GM21447 (cell line): ENCODE measurements at regions not wholly inside any gene's neighbourhood (a gene's known extent, or its start where the extent isn't known, plus 50 kb on each side); places are given as distances from the start of the nearest gene placed in this dataset.

Experiments
- ATAC-seq: cut with Tn5 transposase; IDR thresholded peaks from one replicate; pipeline ENCODE4 v1.9.1; 2021; ENCODE audit not compliant: unreplicated experiment

DNA sequence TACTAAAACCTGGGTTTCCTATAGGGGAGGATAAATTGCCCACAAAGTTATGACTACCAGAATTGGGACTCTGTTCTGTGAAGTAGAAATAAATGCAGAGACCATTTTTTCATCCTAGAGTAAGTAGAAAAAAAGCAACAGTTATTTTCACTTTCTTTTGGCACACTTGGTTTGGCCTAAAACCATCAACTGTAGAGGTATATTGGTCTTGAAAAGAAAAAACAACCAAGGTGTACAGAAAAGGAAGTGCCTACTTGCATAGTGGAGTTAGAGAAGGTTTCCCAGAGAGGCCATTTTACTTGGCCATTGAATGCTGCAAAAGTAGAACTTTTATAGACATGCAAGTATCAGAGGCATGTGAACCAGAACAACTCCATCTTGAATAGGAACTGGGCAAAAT lies 89.4 kb upstream of the TACR1 start:
- ATAC-seq = no peak

GRCh38 chr2:75287624-75288316 lies 88.5 kb upstream of the TACR1 start:
- ATAC-seq = peak; percentile 71

GRCh38 chr2:75284345-75284744 lies 85.0 kb upstream of the TACR1 start:
- no peak for ATAC-seq

GRCh38 chr2:75278821-75279379 lies 79.6 kb upstream of the TACR1 start:
- no peak for ATAC-seq

- no peak for ATAC-seq
Observed at GRCh38 chr2:75278314-75278713, 79.0 kb upstream of the TACR1 start.

GRCh38 chr2:75277111-75277510 lies 77.8 kb upstream of the TACR1 start:
- no peak for ATAC-seq

GRCh38 chr2:75276093-75277029 lies 77.0 kb upstream of the TACR1 start:
- no peak for ATAC-seq

DNA sequence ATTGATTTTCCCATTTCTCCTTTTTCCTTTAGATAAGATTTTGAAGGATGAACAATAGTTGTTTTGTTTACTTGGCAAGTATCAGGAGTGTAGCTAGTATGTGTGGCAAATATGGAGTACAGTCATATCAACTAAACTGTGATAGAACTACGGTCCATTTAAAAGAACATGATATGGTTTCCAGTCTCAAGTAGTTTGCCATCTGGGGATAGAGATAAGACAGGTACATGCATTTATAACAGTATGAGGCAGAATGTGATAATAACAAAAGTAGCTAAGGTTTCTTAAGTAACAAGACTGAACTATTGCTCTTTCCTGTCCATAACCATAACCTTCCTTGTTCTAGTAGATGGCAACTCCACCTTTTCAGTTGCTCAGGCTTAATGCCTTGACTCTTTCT lies 75.6 kb upstream of the TACR1 start:
- no peak for ATAC-seq

DNA sequence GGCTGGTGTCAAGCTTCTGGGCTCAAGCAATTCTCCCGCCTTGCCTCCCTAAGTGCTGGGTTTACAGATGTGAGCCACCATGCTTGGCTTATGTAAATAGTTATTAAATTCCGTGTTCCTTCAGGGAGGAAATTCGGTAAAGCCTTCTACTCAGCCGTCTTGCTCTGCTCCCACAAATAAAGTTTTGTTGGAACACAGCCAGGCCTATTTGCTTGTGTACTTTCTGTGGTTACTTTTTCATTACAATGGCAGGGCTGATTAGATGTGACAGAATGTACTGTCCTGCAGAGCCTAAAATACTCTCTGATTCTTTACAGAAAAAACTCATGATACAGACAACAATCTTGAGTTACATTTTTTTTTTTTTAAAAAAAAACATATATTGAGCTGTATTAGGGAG lies 68.8 kb upstream of the TACR1 start:
- no peak for ATAC-seq

GRCh38 chr2:75261923-75262322 lies 62.6 kb upstream of the TACR1 start:
- ATAC-seq = no peak

DNA sequence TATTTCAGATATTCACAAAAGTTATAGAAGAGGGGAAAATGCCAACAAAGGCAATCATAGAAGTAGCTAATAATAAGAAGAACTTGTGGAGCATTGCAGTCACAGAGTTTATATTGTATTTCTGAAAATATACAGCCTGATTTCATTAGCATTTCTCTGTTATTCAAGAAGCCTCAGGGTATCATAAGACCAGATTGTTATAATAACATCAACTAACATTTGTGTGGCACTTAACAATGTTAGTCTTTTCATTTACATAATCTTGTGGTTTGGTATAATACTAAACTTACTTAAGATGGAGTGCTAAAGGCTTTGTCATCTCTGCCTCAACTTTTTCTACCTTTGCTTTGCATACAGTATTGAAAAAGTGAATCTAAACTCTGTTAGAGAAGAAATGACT lies 61.6 kb upstream of the TACR1 start:
- ATAC-seq = no peak

DNA sequence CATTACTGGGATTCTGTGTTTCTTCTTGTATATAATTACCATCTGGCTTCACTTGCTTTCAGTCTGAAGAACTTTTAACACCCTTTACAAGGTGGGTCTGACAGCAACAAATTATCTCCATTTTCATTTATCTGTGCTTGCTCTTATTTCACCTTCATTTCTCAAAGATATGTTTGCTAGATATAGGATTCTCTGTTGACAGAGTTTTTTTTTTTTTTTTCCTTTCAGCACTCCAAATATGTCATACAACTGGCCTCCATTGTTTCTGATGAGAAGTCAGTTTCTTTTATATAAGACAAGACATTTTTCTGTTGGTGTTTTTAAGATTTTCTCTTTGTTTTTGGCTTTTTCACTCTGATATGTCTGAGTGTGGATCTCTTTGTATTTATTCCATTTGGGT lies 59.3 kb upstream of the TACR1 start:
- ATAC-seq = no peak

- ATAC-seq = no peak
Observed at GRCh38 chr2:75256485-75256884, 57.2 kb upstream of the TACR1 start.

DNA sequence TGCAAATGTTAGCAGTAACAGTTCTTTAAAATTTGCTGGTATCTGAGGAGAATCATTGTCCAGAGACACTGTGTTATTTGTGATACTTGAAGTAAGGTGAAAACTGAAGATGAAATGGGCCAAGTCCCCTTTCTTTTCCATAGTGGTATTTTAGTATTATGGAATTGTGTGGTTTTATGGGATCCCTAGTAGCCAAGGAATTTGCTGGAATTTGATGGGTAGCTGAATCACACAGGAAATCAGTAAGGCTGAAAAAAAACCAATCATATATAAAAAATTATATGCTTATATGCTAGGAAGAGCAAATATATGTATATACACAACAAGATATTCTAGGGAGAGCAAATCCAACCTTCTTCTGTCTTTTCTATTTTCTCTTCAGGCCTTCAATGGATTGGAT lies 54.2 kb upstream of the TACR1 start:
- no peak for ATAC-seq

DNA sequence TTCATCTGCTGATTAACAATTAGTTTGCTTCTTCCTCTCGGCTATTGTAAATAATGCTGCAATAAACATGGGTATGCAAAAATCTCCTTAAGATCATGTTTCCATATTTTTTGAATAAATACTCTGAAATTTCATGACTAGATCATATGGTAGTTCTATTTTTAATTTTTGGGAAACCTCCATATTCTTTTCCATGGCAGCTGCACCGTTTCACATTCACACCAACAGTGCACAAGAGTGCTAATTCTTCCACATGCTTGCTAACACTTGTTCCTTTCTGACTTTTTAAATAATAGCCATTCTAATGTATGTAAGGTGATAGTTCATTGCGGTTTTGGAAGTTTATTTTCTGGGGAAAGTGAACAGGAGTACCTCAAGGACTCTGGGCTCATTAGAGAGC lies 52.6 kb upstream of the TACR1 start:
- ATAC-seq = no peak
